ENCODE measurements at regions not wholly inside any gene's neighbourhood (a gene's known extent, or its start where the extent isn't known, plus 50 kb on each side); places are given as distances from the start of the nearest gene placed in this dataset.

DNA sequence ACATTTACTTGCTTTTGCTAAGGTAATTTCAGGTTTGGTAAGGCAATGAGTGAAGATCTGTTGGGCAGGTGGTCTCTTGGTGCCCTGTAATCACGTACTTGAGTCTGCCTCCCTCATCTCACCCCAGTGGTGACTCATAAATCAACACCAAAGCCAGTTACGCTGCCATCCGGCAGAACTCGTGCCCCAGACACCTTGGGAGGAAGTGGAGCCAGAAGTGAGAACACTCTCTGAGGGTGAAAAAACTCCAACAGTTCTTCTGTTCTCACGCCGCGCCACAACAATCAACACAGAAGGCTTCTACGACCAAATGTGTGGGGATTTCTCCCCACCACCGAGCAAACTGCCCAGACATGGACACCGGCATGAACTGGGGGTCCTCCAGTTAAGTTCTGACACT is 206.2 kb downstream of the ARL4C start:
- H3K4me1 ChIP-seq, result no peaks in the 10 kb centered on the region
- intact Hi-C loops (cut with DNase I; ENCODE audit: low total_unique reads), result no loop called here
- no peaks in the 10 kb centered on the region for H3K27me3 ChIP-seq
- DNase-seq, result no peak
- no peak overlapping the region for H3K27ac ChIP-seq
- no peak overlapping the region for H3K4me3 ChIP-seq
- H3K36me3 ChIP-seq, result no peaks in the 10 kb centered on the region
- TF ChIP-seq, protein P1, sequence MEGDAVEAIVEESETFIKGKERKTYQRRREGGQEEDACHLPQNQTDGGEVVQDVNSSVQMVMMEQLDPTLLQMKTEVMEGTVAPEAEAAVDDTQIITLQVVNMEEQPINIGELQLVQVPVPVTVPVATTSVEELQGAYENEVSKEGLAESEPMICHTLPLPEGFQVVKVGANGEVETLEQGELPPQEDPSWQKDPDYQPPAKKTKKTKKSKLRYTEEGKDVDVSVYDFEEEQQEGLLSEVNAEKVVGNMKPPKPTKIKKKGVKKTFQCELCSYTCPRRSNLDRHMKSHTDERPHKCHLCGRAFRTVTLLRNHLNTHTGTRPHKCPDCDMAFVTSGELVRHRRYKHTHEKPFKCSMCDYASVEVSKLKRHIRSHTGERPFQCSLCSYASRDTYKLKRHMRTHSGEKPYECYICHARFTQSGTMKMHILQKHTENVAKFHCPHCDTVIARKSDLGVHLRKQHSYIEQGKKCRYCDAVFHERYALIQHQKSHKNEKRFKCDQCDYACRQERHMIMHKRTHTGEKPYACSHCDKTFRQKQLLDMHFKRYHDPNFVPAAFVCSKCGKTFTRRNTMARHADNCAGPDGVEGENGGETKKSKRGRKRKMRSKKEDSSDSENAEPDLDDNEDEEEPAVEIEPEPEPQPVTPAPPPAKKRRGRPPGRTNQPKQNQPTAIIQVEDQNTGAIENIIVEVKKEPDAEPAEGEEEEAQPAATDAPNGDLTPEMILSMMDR (IDR thresholded peaks at IDR 0.05), result no peak
- no peaks in the 10 kb centered on the region for H3K9me3 ChIP-seq

DNA sequence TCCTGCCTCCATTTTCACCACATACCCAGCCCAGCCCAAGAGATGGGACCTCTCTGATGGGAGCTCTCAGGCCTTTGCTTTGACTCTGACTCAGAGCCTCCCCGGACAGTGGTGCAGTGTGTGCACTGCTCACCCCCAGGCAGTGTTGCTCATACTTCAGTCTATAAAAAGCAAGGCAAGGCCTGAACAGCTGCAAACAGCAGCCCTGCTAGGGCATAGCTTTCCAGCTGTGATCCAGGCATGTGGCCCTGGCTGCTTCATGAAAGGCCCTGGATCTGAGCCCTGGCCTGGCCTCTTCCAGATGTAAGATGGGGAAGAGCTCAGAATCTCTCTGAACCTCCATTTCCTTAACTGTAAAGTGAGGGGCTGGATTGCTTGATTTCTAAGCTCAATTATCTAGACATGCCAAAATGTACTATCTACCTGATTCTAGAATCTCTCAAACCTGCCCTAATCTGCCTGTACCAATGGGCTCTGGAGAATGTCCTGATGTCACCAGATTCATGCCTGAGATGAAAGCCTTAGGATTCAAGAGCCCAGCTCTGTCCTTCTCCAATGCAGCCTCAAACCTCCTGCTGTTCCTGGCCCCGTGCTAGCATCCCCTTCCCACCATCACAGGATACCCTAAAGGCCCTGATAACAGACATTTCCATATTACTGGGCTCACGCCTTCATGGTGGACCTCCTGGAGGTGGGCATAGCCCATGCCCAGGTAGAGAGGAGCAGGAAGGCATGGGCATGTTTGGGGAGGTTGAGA is 206.9 kb downstream of the ARL4C start:
- DNase-seq, result no peak
- Histone ChIP-seq H3K36me3 (no peaks in the 10 kb centered on the region), H3K27me3 (no peaks in the 10 kb centered on the region), H3K4me3 (no peak overlapping the region), H3K9me3 (no peaks in the 10 kb centered on the region), H3K27ac (no peak overlapping the region), H3K4me1 (no peaks in the 10 kb centered on the region)
- TF ChIP-seq, protein P1 (IDR thresholded peaks at IDR 0.05), result no peak
- intact Hi-C loops (cut with DNase I; ENCODE audit: low total_unique reads), result loop anchor here (5.0 to 10.0 kb wide), 2 partner anchors 212 to 835 kb away; no protein-coding TSS in a partner anchor

DNA sequence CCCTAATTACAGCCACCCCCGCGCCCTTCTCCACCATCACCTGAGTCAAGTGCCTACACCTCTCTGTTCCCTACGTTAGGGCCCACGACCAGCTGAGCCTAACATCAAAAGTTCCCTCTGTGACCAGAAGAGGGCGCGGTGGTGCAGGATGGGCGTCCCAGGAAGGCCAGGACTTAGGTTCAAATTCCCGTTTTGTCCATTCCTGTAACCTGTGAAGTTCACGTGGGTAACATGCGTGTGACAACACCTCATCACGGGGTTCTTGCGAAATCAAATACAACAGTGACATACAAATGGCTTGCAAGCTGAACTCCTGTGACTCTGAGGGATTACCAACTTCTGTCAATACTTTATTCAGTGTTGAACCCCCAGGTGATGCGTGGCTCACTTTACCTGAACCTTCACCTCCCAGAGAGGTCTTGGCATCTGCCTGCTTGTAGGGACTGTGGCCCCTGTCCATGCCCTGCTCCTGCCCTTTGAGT is 207.9 kb downstream of the ARL4C start:
- H3K9me3 ChIP-seq, result no peaks in the 10 kb centered on the region
- H3K4me3 ChIP-seq, result no peak overlapping the region
- no peaks in the 10 kb centered on the region for H3K4me1 ChIP-seq
- DNase-seq, result peak; percentile 57 to 80
- H3K27me3 ChIP-seq, result no peaks in the 10 kb centered on the region
- intact Hi-C loops (cut with DNase I; ENCODE audit: low total_unique reads), result loop anchor here (5.0 to 10.0 kb wide), 2 partner anchors 213 to 836 kb away; no protein-coding TSS in a partner anchor
- H3K27ac ChIP-seq, result no peak overlapping the region
- H3K36me3 ChIP-seq, result no peaks in the 10 kb centered on the region
- TF ChIP-seq, protein P1 (IDR thresholded peaks at IDR 0.05), result peak; percentile 55 to 60

DNA sequence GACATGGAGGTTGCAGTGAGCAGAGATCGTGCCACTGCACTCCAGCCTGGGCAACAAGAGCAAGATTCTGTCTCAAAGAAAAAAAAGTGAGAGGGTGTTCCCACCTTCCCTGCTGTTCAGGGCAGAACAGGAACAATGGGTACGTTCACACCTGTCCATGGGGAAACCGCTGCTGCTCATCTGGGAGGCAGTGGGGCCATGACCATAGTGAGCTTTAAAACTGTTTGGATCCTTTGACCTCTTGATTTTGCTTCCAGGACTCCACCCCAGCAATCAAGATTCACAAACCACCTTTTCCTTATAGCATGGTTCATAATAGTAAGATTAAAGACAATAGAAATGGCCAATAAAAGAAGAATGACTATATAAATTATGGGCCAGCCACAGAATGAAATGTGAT is 209.2 kb downstream of the ARL4C start:
- H3K27ac ChIP-seq, result no peak overlapping the region
- intact Hi-C loops (cut with DNase I; ENCODE audit: low total_unique reads), result loop anchor here (5.0 to 10.0 kb wide), 2 partner anchors 215 to 837 kb away; no protein-coding TSS in a partner anchor
- DNase-seq, result no peak
- no peaks in the 10 kb centered on the region for H3K27me3 ChIP-seq
- H3K4me3 ChIP-seq, result no peak overlapping the region
- TF ChIP-seq, protein P1 (IDR thresholded peaks at IDR 0.05), result no peak
- H3K36me3 ChIP-seq, result no peaks in the 10 kb centered on the region
- H3K9me3 ChIP-seq, result no peaks in the 10 kb centered on the region
- no peaks in the 10 kb centered on the region for H3K4me1 ChIP-seq

DNA sequence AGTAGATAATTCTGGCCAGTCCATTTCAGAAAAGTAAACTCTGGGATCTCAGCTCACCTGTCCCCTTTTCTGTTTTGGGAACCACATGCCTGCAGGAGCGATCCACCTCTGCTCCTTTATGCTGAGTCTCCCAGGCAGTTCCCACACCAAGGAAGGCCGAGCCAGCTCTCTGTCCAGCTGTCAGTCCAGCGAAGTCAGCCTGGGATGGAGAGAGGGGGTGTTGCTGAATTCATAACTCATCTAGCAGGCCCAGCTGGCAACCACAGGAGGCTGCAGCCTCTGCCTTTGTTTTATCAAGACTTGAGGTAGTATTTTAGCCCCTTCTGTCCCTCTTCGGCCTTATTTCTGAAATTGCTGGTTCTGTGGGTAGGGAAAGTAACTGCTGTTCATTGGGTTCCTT is 209.9 kb downstream of the ARL4C start:
- Histone ChIP-seq H3K36me3 (no peaks in the 10 kb centered on the region), H3K27me3 (no peaks in the 10 kb centered on the region), H3K27ac (no peak overlapping the region), H3K4me1 (no peaks in the 10 kb centered on the region), H3K4me3 (no peak overlapping the region), H3K9me3 (no peaks in the 10 kb centered on the region)
- no peak for DNase-seq
- TF ChIP-seq, protein P1 (IDR thresholded peaks at IDR 0.05), result no peak
- intact Hi-C loops (cut with DNase I; ENCODE audit: low total_unique reads), result loop anchor here (5.0 to 10.0 kb wide), 2 partner anchors 215 to 838 kb away; no protein-coding TSS in a partner anchor

Data from tibial artery (tissue), 4 donors.